ENCODE measurements at regions not wholly inside any gene's neighbourhood (a gene's known extent, or its start where the extent isn't known, plus 50 kb on each side); places are given as distances from the start of the nearest gene placed in this dataset.
"Not testable (repeated sequence)": the region's sequence is repeated elsewhere in the genome, so short reads cannot be mapped to it uniquely, and the experiment has no call there.

GRCh38 chr5:124103056-124103455 is 591.1 kb downstream of the CSNK1G3 start:
- H3K14ac ChIP-seq (ENCODE audit: insufficient read length); H4K8ac ChIP-seq (ENCODE audit: extremely low read depth, insufficient read depth, low read length); H2BK20ac ChIP-seq (ENCODE audit: low read length); H3K4me2 ChIP-seq (ENCODE audit: insufficient read depth in 1 of 2, low read depth in 2 of 2, low read length in 2 of 2); H3K23me2 ChIP-seq (ENCODE audit: low read depth, low read length); H4K5ac ChIP-seq (ENCODE audit: insufficient read length, low read depth, low read length); H3K56ac ChIP-seq (replicated peaks; ENCODE audit: insufficient read length, low read depth, low read length); H3K4me3 ChIP-seq (ENCODE audit: extremely low read depth in 1 of 4, insufficient read depth in 2 of 4, low read depth in 3 of 4, low read length in 4 of 4); H2BK15ac ChIP-seq (ENCODE audit: low read length); FAIRE-seq; H3K79me2 ChIP-seq (ENCODE audit: control insufficient read depth in 1 of 2, insufficient read depth in 2 of 2, low read length in 2 of 2); H2BK120ac ChIP-seq (replicated peaks; ENCODE audit: low read depth, low read length); H3K27ac ChIP-seq (ENCODE audit: low read depth, low read length); H2BK12ac ChIP-seq (ENCODE audit: low read depth, low read length); H3K9ac ChIP-seq (replicated peaks in 1 of 4; ENCODE audit: extremely low read depth in 1 of 4, low read depth in 3 of 4, low read length in 3 of 4); H3K23ac ChIP-seq (ENCODE audit: insufficient read length); POLR2A ChIA-PET (ENCODE audit: partially characterized antibody); H2AFZ ChIP-seq (ENCODE audit: low read length); H4K91ac ChIP-seq (replicated peaks; ENCODE audit: insufficient read length, low read length); H3K18ac ChIP-seq (ENCODE audit: extremely low read depth, low read length); H4K20me1 ChIP-seq (replicated peaks in 1 of 2; ENCODE audit: control insufficient read depth in 1 of 2, insufficient read depth in 2 of 2, low read length in 2 of 2); H3K79me1 ChIP-seq (ENCODE audit: low read depth, low read length); H3K36me3 ChIP-seq (ENCODE audit: control insufficient read depth in 2 of 4, insufficient read depth in 4 of 4, low read length in 3 of 4); H3K4ac ChIP-seq (replicated peaks; ENCODE audit: insufficient read length, low read depth, low read length); H3K9me3 ChIP-seq (ENCODE audit: insufficient read depth in 2 of 2, low read depth in 1 of 2, low read length in 1 of 2); DNase-seq (ENCODE audit: low read depth in 1 of 2, low spot score in 2 of 2); H2AK5ac ChIP-seq (ENCODE audit: low read depth, low read length); H2BK5ac ChIP-seq (ENCODE audit: low read depth, low read length); CTCF ChIA-PET (ENCODE audit: partially characterized antibody); H3K4me1 ChIP-seq (replicated peaks in 1 of 4; ENCODE audit: control insufficient read depth in 3 of 4, insufficient read depth in 4 of 4, low read length in 3 of 4); H3K27me3 ChIP-seq (replicated peaks in 1 of 4; ENCODE audit: control insufficient read depth in 3 of 4, extremely low read depth in 1 of 4, insufficient read depth in 3 of 4, low read length in 3 of 4): not testable (repeated sequence)
- 96% methylated on average over 5 of the region's 5 CpGs; no CpG with 5 or more reads in 1 of the 2 experiments for WGBS, 2 experiments (ENCODE audit: extremely low coverage in 1 of 2, insufficient coverage in 1 of 2, insufficient read length in 1 of 2, insufficient replicate concordance in 2 of 2, low coverage in 1 of 2, low lambda C conversion rate in 2 of 2, missing lambda C conversion rate in 1 of 2)

Data from H1 (cell line).